ENCODE measurements at regions not wholly inside any gene's neighbourhood (a gene's known extent, or its start where the extent isn't known, plus 50 kb on each side); places are given as distances from the start of the nearest gene placed in this dataset.

- Histone ChIP-seq H3K9me3 (ENCODE audit: control insufficient read depth, insufficient read depth, low read depth, low read length) (no peaks in the 10 kb centered on the region), H3K27me3 (ENCODE audit: control insufficient read depth, insufficient read depth, low read length) (no peaks in the 10 kb centered on the region), H3K36me3 (ENCODE audit: control insufficient read depth, insufficient read depth, low read length) (no peaks in the 10 kb centered on the region), H3K4me1 (ENCODE audit: control insufficient read depth, insufficient read depth, low read length) (no peaks in the 10 kb centered on the region), H3K27ac (ENCODE audit: low read length) (no peak overlapping the region), H3K4me3 (ENCODE audit: low read depth in 2 of 2, low read length in 2 of 2) (no peak overlapping the region)
- CTCF ChIA-PET: no interaction called here
- POLR2A ChIA-PET: interaction anchor here (0.7 kb wide), 1 partner anchor 98 kb away, joined by 7 read pairs; no protein-coding TSS in a partner anchor
- TF ChIP-seq TCF7L2 (IDR thresholded peaks at IDR 0.05; ENCODE audit: low read depth, low read length): no peak
- TF ChIP-seq POLR2AphosphoS5 (IDR thresholded peaks at IDR 0.05; ENCODE audit: low read depth, low read length): no peak
- no peak for TF ChIP-seq CTCF (IDR thresholded peaks at IDR 0.05)
- TF ChIP-seq REST (IDR thresholded peaks at IDR 0.05; ENCODE audit: insufficient read depth in 1 of 2, low read depth in 2 of 2, low read length in 1 of 2): no peak
- TF ChIP-seq SIN3A (IDR thresholded peaks at IDR 0.05; ENCODE audit: borderline replicate concordance, insufficient read depth, low read depth, low read length): no peak
- BruUV-seq (replicated peaks): no TSS peak
- intact Hi-C loops (cut with micrococcal nuclease; ENCODE audit: unreplicated experiment): no loop called here
- DNase-seq (ENCODE audit: low read depth, low spot score) (no peak), ATAC-seq (no peak)
- in situ Hi-C loops (cut with HindIII; ENCODE audit: low pct_unique_long_range_greater_than_20kb, low sequenced_read_pairs): no loop called here
These were observed 144.5 kb downstream of the NAV1 start for GRCh38 chr1:201683397-201683796.

GRCh38 chr1:201685485-201685884, 143.5 kb upstream of the IPO9 start:
- Histone ChIP-seq H3K4me1 (ENCODE audit: control insufficient read depth, insufficient read depth, low read length) (no peaks in the 10 kb centered on the region), H3K27ac (ENCODE audit: low read length) (no peak overlapping the region), H3K4me3 (ENCODE audit: low read depth in 2 of 2, low read length in 2 of 2) (no peak overlapping the region), H3K27me3 (ENCODE audit: control insufficient read depth, insufficient read depth, low read length) (no peaks in the 10 kb centered on the region), H3K36me3 (ENCODE audit: control insufficient read depth, insufficient read depth, low read length) (no peaks in the 10 kb centered on the region), H3K9me3 (ENCODE audit: control insufficient read depth, insufficient read depth, low read depth, low read length) (no peaks in the 10 kb centered on the region)
- intact Hi-C loops (cut with micrococcal nuclease; ENCODE audit: unreplicated experiment) (no loop called here), in situ Hi-C loops (cut with HindIII; ENCODE audit: low pct_unique_long_range_greater_than_20kb, low sequenced_read_pairs) (no loop called here)
- BruUV-seq (replicated peaks): no TSS peak
- ATAC-seq (no peak; the same call in 1 of the 2 replicates), DNase-seq (ENCODE audit: low read depth, low spot score) (no peak)
- no peak for TF ChIP-seq SIN3A (IDR thresholded peaks at IDR 0.05; ENCODE audit: borderline replicate concordance, insufficient read depth, low read depth, low read length)
- TF ChIP-seq POLR2AphosphoS5 (IDR thresholded peaks at IDR 0.05; ENCODE audit: low read depth, low read length): no peak
- no peak for TF ChIP-seq REST (IDR thresholded peaks at IDR 0.05; ENCODE audit: insufficient read depth in 1 of 2, low read depth in 2 of 2, low read length in 1 of 2)
- TF ChIP-seq CTCF (IDR thresholded peaks at IDR 0.05): no peak
- no peak for TF ChIP-seq TCF7L2 (IDR thresholded peaks at IDR 0.05; ENCODE audit: low read depth, low read length)
- POLR2A ChIA-PET: interaction anchor here (0.6 kb wide), 1 partner anchor 15 kb away, joined by 4 read pairs; no protein-coding TSS in a partner anchor
- CTCF ChIA-PET: no interaction called here
